AG20443 (cell line): ENCODE measurements at regions not wholly inside any gene's neighbourhood (a gene's known extent, or its start where the extent isn't known, plus 50 kb on each side); places are given as distances from the start of the nearest gene placed in this dataset.
"Not testable (repeated sequence)": the region's sequence is repeated elsewhere in the genome, so short reads cannot be mapped to it uniquely, and the experiment has no call there.

Experiments used
- DNase-seq: peaks from one replicate; pipeline ENCODE4 v3.0.0; 2012; ENCODE audit warnings: low spot score, mixed read lengths

DNA sequence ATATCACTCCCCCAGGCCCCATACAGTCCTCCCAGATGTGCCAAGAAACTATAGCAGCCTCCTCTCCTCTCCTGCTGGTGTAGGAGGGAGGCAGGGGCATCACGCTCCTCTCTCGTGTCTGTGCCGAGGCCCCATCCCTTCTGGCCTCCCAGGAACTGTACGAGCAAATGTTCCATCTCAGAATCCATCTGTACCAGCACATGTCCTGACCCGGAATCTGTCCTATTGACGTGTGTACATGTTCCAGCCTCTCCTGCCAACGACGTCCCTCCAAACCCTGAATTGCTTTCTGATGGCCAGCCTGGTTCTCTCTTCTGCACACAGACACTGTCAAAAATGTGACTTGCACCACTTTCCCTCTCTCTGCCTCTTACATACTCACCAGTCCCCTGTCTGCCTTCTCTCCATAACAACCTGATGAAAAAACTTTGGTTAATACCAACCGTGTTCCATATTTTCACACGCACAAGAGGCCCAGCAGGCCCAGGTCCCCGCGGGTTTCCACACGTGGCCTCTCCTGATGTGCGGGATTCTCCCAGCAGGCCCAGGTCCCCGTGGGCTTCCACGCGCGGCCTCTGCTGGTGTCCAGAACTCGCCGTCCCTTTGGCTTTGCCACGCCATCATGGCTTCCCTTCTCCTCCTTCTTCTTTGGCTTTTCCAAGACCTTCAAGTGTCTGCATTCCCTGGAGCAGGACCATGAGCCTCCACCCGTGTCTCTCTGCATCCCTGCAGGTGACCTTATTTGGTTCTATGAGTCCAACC is 125.2 kb upstream of the THBS2 start:
- no peak for DNase-seq

DNA sequence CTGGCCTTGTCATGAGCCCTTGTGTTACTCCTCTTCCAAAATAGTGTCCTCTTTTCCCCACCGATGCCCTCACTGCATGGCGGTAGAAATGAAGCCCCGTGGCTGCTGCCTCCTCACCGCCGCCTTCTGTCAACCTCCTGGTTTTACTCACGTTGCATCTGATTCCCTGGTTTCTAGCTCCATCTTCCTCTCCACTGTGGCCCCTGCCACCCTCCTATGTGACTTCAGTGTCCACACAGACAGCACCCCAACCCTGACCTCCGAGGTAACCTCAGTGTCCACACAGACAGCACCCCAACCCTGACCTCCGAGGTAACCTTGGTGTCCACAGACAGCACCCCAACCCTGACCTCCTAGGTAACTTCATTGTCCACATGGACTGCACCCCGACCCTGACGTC is 122.8 kb upstream of the THBS2 start:
- no peak for DNase-seq

DNA sequence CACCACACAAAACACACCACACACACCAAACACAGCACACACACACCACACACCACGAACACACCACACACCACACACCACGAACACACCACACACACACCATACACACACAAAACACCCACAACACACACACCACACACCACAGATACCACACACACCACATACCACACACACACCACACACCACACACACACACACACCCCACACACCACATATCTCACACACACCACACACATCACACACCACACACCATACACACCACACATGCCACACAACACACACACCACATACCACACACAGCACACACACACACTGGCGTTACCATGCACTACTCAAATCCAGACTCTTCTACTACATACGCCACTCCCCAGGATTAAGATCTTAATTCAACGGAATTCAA is 118.9 kb upstream of the THBS2 start:
- DNase-seq, result no peak

DNA sequence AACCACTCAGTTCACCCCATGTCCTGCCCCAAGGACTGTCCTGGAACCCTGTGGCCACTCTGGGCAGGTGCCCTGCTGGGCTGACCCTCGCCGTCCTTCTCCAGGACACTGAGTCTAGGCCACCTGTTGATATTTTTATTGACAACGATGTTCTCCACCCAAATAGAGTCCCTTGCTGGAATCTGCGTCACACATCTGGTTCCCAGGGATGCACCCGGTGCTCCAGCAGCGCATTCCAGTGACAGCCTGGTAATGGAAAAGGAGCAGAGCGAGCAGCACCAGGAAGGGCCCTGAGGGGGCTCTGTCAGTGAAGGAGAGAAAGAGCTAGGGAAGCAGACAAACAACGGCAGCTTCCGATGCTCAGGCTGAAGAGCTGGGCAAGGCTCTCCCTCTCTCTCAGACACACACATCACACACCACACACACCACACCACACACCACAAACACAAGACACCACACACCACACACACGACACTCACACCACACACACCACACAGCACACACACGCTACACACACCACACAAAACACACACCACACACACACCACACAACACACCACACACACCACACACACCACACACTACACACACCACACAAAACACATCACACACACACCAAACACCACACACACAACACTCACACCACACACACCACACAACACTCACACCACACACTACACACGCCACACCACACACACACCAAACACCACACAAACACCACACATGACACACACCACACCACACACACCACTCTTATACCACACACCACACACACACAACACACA is 117.9 kb upstream of the THBS2 start:
- peak; percentile 68 for DNase-seq

DNA sequence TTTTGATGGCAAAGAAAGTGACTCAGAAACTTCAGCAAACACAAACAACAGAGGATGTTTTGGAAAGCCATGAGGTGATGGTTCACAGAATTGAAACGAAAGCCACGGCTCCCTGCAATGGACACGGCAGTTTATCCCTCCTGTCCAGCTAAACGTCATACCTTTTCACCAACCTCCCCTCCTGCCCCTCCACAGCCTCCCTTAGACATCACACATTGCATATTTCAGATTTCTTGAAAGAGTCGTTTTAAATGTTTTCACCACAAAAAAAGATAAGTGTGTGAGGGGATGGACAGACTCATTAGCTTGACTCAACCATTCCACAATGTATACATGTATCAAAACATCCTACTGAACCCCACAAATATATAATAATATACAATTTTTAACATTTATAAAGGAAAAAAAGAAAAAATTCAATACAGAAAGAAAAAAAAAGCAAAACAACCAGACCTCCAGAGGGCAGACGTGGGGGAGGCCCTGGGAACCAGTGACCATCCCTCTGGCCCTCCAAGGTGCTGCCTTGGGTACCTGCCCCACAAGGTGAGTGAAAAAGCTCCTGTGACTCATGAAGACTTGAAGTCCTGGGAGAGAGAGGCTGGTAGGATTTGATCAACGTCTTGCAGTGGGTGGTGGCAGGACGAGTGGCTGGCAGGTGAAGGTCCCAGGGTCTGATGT is 117.2 kb upstream of the THBS2 start:
- no peak for DNase-seq

DNA sequence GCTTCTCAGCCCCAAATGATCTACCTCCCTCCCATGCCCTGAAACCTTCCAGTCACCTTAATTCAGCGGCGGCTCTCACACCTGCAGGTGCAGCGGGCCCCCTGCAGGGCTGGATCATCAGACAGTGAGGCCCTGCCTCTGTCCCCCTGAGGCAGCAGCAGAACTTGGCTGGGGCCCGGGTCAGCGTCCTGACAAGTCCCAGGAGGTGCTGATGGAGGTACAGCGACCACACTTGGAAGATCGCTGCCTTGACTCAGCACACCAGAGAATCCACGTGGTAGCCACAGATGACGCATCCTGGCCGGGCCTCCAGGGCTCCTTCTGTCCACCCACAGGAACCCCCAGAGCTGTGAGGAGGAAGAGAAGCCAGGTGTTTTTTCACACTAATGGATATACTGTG is 116.4 kb upstream of the THBS2 start:
- DNase-seq, result no peak

DNA sequence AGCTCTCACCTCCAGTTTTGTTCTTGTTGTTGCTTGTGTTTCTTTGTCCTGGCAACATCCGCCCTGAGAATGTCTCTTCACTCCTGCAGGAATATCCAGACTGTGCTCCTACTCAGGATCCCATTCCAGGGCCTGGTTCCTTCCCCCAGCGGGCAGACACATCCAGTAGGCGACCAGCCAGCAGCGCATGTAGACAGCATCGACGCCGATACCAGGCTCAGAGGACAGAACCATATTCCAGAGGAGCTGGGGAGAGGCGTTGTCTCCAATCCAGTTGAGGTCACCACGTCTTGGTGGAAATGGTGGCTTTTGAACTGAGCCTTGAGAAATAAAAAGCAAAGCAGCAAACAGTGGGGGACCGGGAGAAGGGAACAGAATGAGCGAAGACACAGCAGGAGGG is 114.6 kb upstream of the THBS2 start:
- no peak for DNase-seq

DNA sequence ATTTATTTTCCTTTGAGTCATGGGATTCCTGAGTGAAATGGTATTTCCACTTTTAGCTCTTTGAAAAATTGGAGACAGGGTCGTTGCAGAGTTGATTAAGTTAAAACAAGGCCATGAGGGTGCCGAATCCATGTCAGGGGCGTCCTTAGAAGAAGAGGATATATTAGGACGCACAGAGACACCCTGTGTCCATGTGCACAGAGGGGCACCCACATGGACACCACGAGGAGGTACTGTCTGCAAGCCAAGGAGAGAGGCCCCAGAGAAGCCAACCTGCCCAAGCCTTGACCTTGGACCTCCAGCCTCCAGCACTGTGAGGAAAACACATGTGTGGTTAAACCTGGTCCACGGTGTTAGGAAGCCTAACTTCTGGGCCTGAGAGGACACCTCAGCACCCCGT is 113.9 kb upstream of the THBS2 start:
- DNase-seq, result no peak

DNA sequence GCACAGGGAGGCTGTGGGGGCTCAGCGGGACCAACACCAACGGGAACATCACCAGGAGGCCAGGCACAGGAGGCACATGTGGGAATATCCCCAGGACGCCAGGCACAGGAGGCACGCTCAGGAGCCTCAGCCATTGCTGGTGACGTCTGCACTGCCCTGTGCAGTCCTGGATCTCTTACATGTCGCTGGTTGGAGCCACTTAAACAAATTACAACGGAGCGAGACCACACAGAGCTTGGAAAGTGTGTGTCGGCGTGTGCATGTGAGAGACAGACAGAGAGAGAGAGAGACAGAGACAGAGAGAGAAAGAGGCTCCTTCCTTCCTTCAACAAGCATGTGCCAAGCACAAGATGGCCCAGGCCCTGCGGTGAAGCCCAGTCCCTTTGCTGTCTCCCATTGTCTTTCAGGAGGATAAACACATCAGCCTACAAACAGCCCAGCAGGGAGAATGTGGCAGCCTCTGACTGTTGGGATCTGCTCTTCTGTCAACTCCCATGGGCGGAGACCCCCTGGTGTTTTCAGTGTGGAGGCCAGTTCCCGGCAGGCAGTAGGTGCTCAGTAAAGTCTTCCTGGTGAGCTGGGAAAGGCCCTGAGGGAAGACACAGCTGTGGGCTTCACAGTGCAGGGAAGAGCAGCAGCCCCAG is 112.7 kb upstream of the THBS2 start:
- DNase-seq, result no peak

DNA sequence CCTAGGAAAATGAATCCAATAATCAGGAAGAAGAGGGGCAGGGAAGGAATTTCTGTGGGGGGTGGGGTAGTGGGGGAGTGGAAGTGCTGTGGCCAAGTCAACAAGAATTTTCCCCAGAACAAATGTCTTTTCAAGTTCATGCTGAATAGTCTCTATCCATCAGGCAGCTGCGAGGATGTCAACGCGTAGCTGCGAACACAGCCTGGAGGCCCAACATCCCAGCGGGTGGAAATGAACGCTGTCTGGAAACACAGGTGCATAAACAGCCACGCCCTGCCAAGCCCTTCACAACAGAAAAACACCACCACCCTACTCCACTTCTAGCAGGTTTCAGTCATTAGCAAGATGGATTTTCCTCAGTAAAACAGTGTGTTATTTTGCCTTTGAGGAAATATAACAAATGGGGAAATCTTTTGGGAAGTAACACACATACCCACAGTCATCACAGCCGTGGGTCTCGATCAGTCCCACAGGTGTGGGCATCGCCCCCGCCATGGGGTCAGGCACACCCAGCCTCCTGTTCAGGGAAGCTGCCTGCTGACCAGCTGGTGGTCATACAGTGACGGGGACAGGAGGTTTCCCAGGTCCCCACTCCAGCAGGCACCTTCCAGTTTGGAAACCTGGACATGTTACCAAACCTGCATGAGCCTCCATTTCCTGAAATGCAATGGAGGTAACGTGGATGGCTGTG is 112.1 kb upstream of the THBS2 start:
- no peak for DNase-seq

DNA sequence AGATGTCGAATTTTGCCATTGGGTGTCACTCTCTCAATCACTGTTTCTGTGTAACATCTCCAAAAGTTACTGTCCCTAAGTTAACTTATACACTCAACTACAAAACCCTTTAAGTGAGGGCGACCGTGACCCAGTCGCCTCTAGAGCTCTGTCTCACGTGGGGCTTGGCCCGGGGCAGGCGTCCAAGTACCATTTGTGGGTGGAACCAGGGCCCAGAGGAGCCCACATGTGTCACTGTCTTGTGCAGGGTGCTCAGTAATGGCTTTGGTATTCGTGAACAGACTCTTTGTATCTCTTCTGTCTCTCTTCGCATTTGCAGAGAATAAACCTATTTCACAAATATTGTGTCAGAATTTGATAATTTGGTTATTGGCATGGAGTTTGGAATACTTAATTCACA is 109.9 kb upstream of the THBS2 start:
- DNase-seq, result peak; percentile 90

DNA sequence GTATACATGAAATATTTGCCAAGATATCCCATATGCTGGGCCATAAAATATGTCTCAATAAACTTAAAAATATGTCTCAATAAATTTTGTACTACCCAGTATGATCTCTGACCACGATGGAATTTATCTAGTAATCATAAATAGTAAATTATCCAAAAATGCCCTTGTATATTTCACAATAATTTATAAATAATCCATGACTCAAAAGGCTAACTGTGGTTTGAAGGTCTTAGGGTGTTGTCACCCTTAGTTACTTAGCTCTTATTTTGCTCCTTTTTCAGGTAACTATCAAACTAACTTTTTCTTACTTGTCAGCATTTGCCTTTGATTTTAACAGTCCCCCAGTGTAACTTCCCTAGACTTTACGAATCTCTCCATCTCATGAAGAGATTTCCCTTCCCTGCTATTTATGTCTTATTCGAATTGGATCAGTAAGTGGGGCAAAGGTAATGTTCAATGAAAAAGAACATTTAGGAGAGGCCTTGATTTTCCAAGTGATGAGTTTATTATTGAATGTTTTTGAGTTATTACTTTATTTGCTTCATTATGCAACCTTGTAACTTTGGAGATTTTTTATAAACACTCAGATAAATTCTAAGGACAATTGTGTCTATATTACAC is 109.0 kb upstream of the THBS2 start:
- peak; percentile 46 for DNase-seq

DNA sequence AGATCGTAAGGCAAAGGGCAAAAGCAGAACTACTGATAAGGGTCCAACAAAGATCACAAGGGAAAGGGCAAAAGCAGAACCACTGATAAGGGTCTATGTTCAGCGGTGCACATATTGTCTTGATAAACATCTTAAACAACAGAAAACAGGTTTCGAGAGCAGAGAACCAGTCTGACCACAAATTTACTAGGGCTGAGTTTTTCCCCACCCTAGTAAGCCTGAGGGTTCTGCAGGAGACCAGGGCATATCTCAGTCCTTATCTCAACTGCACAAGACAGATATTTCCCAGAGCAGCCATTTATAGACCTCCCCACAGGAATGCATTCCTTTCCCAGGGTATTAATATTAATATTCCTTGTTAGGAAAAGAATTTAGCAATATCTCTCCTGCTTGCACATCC is 101.4 kb upstream of the THBS2 start:
- not testable (repeated sequence) for DNase-seq

DNA sequence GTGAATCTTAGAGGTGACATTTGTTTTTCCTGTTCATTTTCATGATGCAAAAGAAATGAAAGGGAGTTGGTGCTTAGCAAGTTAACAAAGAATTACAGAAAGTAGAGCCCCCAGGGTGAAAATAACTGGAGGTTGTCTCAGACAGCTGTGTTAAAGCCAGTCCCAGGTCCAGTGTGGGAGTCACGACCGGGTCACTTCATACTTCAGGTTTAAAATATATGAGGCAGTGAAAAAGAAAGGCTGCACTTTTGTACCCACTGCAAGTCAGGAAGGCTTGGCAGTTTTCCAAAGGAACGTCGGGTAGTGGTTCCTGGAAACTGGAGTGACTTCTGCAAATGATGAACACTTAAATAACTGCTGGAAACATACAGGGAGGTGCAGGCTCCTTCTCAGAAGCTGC is 91.5 kb upstream of the THBS2 start:
- DNase-seq, result no peak

DNA sequence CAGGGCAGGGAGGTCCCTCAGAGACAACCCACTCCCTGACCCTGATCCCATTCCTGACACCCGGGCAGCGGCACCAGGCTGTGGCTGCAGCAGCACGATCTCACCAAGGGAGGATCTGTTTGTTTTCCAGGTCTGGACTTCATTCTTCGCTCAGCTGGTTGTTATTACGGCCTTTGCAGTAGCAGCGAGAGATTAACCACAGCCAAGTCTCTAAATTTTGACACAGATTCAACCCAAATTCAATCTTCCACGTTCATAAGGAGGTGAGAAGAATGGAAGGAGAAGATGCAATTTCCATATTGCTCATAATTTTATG is 91.1 kb upstream of the THBS2 start:
- peak; percentile 78 for DNase-seq

DNA sequence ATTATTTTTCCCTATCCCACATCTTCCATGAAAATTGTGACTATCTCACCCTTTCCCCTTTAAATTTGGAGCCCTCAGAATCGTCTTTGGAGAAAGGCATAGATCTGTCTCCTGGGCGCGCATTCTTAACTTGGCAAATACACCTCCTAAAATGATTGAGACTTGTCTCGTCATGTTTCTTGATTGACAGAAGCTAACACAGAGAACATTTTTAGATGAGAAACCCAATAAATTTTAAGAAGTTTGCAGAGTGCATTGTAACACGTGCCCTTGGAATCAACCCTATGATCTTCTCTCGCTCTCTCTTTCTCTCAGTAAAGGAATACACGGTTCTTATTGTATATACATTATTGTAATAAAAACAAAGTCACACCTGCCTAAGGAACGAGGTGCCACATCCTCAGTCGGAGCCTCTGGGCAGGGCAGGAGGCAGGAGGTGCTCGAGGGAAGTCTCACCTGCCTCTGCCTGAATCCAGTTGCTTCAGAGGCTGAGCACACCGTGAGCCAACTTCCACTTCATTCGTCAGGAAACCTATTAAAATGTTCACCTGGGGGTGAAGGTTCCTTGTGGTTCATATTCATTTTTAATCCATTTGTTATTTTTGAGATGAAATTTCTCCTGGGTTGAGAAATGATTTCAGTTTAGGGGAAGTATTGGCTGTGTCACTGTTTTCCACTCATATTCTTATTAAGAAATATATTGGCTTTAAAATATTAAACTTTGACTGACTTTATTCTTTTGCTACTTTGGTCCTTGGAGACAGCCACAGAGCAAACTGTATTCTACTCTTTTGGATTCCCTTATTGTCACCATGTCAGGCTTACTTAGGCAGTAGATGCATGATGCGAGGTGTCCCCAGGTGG is 90.5 kb upstream of the THBS2 start:
- no peak for DNase-seq

DNA sequence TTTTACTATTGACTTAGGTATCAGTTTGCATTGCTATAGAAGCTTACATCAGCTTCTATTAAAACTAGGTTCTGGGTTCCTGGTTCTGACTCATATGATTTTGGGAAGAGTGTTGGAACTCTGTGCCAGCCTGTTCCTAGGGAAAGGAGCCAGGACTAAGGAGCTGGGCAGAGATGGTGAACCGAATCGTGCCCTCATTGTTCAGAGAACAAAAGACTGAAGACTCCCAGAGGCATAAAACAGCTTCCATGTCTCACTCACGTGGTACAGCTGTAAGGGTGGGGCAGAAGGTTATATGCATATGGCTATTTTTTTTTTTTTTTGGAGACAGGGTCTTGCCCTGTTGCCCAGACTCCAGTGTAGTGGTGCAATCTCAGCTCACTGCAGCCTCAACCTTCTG is 89.1 kb upstream of the THBS2 start:
- no peak for DNase-seq

DNA sequence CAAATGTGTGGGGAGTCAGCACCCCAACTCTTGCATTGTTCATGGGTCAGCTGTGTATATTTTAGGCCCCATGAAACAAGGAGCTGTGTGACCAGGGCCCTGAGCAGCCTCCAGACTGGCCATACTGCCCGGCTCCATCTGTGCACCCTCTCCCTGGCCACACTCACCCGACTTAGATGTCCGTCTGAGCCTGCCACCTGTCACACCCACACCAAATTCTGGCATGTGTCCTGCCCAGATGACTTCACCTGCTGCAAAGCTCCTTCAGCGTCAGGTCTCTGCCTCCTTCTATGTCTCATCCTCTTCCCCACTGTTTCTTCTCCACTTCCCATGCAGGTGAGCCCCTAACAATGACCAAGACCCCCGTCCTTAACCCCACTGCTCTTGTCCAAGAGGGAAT is 88.1 kb upstream of the THBS2 start:
- no peak for DNase-seq

DNA sequence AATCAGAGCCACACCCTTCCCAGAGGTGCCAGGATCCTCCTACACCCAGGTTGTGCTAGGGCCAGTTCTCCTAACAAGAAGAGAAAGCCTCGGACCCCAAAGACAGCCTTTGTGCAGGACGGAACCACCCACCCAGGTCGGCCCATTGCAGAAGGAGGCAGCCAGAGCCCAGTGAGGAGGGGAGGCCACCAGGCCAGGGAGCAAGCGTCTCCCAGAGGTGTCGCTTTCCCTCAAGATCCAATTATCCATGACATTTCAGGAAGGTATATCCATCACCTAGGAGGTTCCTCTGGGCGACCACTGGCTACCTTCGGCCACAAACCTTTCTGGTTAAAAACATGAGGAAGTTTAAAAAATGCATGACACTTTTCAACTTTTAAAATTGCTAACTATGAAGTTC is 87.4 kb upstream of the THBS2 start:
- DNase-seq, result no peak

DNA sequence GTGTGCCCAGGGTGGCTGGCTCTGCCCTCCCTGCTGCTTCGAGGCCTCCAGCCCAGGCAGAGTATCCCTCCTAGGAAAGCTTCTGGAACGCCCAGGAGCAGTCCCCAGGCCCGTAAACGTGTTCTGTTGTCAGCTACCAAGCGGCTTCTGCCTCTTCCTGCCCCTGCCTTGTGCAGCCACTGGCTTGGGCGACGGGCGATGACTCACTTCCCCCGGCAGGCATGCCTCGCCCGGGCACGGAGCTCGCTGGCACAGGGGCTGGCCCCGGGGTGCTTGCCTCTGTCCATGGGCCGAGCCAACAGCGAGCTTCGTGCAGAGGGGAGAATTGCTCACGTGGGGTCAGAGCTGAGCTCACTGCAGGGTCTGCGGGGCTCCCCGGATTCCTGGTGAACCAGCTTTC is 86.7 kb upstream of the THBS2 start:
- peak; percentile 81 for DNase-seq
